ENCODE measurements at regions not wholly inside any gene's neighbourhood (a gene's known extent, or its start where the extent isn't known, plus 50 kb on each side); places are given as distances from the start of the nearest gene placed in this dataset.

- H3K4me3 ChIP-seq (ENCODE audit: low read depth, low read length), result no peak overlapping the region
- ChIA-PET POLR2A (no interaction called here), CTCF (no interaction called here)
- no peaks in the 10 kb centered on the region for H3K27me3 ChIP-seq (ENCODE audit: control insufficient read depth, insufficient read depth, low read length)
- no peak for TF ChIP-seq CTCF (IDR thresholded peaks at IDR 0.05; ENCODE audit: insufficient read depth, low read depth, low read length)
- no peaks in the 10 kb centered on the region for H3K36me3 ChIP-seq (ENCODE audit: control insufficient read depth, insufficient read depth, low read length)
- DNase-seq (ENCODE audit: low read depth), result no peak
Measured at GRCh38 chr11:38254913-38255312, 1656.9 kb upstream of the RAG2 start.

- TF ChIP-seq CTCF (IDR thresholded peaks at IDR 0.05; ENCODE audit: insufficient read depth, low read depth, low read length), result no peak
- no peak for DNase-seq (ENCODE audit: low read depth)
- Histone ChIP-seq H3K36me3 (ENCODE audit: control insufficient read depth, insufficient read depth, low read length) (no peaks in the 10 kb centered on the region), H3K4me3 (ENCODE audit: low read depth, low read length) (no peak overlapping the region), H3K27me3 (ENCODE audit: control insufficient read depth, insufficient read depth, low read length) (no peaks in the 10 kb centered on the region)
- POLR2A ChIA-PET, result no interaction called here
- CTCF ChIA-PET, result no interaction called here
Measured at GRCh38 chr11:38252620-38253019, 1654.6 kb upstream of the RAG2 start.

GRCh38 chr11:38246451-38246850, 1648.4 kb upstream of the RAG2 start:
- no peak for TF ChIP-seq CTCF (IDR thresholded peaks at IDR 0.05; ENCODE audit: insufficient read depth, low read depth, low read length)
- no peak for DNase-seq (ENCODE audit: low read depth)
- Histone ChIP-seq H3K4me3 (ENCODE audit: low read depth, low read length) (no peak overlapping the region), H3K36me3 (ENCODE audit: control insufficient read depth, insufficient read depth, low read length) (no peaks in the 10 kb centered on the region), H3K27me3 (ENCODE audit: control insufficient read depth, insufficient read depth, low read length) (no peaks in the 10 kb centered on the region)
- ChIA-PET POLR2A (no interaction called here), CTCF (no interaction called here)

GRCh38 chr11:38226684-38227083, 1628.6 kb upstream of the RAG2 start:
- ChIA-PET CTCF (no interaction called here), POLR2A (no interaction called here)
- no peaks in the 10 kb centered on the region for H3K27me3 ChIP-seq (ENCODE audit: control insufficient read depth, insufficient read depth, low read length)
- no peak for DNase-seq (ENCODE audit: low read depth)
- TF ChIP-seq CTCF (IDR thresholded peaks at IDR 0.05; ENCODE audit: insufficient read depth, low read depth, low read length), result no peak
- H3K4me3 ChIP-seq (ENCODE audit: low read depth, low read length), result no peak overlapping the region
- H3K36me3 ChIP-seq (ENCODE audit: control insufficient read depth, insufficient read depth, low read length), result no peaks in the 10 kb centered on the region

- POLR2A ChIA-PET, result no interaction called here
- H3K36me3 ChIP-seq (ENCODE audit: control insufficient read depth, insufficient read depth, low read length), result no peaks in the 10 kb centered on the region
- H3K27me3 ChIP-seq (ENCODE audit: control insufficient read depth, insufficient read depth, low read length), result no peaks in the 10 kb centered on the region
- no peak for TF ChIP-seq CTCF (IDR thresholded peaks at IDR 0.05; ENCODE audit: insufficient read depth, low read depth, low read length)
- CTCF ChIA-PET, result no interaction called here
- no peak for DNase-seq (ENCODE audit: low read depth)
- no peak overlapping the region for H3K4me3 ChIP-seq (ENCODE audit: low read depth, low read length)
Measured at GRCh38 chr11:38221295-38221694, 1623.3 kb upstream of the RAG2 start.
